GM12878 (cell line): ENCODE measurements at regions not wholly inside any gene's neighbourhood (a gene's known extent, or its start where the extent isn't known, plus 50 kb on each side); places are given as distances from the start of the nearest gene placed in this dataset.

ENCODE experiments used
- ATAC-seq: fragments of 200-7000 bp; cut with Tn5 transposase; 3 replicates; pipeline ENCODE4 v1.9.1; 2020; ENCODE audit warnings: mild to moderate bottlenecking, moderate library complexity
- BruUV-seq: library from RNA; stranded (reverse); fragments of 400-500 nt; replicated peaks from 2 replicates; lab custom pipeline; 2021; lab: Mats Ljungman, UMichigan
- CTCF ChIA-PET: fragments of 300-600 bp; sonication (Branson Sonifier 250); formaldehyde crosslinking; extraction: SDS; loops from one replicate; lab custom pipeline; 2021; ENCODE audit warnings: inconsistent platforms; lab: Yijun Ruan, JAX
- POLR2A ChIA-PET: fragments of 350-600 bp; formaldehyde crosslinking; extraction: SDS; loops from one replicate; lab custom pipeline; 2021; ENCODE audit warnings: inconsistent platforms; lab: Charles Lee
- RAD21 ChIA-PET: fragments of 300-600 bp; sonication (Branson Sonifier 250); formaldehyde crosslinking; loops from one replicate; lab custom pipeline; 2023; ENCODE audit warnings: antibody characterized with exemption; ENCODE audit not compliant: unreplicated experiment; lab: Charles Lee
- SMC1A ChIA-PET: fragments of 300-600 bp; sonication (Branson Sonifier 250); formaldehyde crosslinking; loops from one replicate; lab custom pipeline; 2023; ENCODE audit not compliant: unreplicated experiment, uncharacterized antibody; lab: Charles Lee
- DNase-seq: peaks from one replicate; pipeline ENCODE4 v3.0.0-alpha.2; 2011; ENCODE audit warnings: low read depth, low spot score
- FAIRE-seq: peaks from 3 replicates; lab custom pipeline; 2011; peaks lifted over from hg19 to GRCh38; lab: Jason Lieb, UNC
- H2AFZ ChIP-seq: 2 replicates; pipeline ENCODE4 v1.6.0; 2011; ENCODE audit warnings: low read depth, low read length, control low read depth; ENCODE audit not compliant: control insufficient read depth
- H3K27ac ChIP-seq: 2 replicates; pipeline ENCODE4 v1.5.1; 2011; ENCODE audit warnings: control low read depth; ENCODE audit not compliant: control insufficient read depth, insufficient read depth
- H3K27me3 ChIP-seq, 2 experiments: replicated peaks in 1 of 2; 2 replicates each; pipeline versions ENCODE4 v1.6.0 to v1.6.1; 2011; ENCODE audit warnings: low read length in 1 of 2; ENCODE audit not compliant: control insufficient read depth in 2 of 2, insufficient read depth in 2 of 2
- H3K36me3 ChIP-seq, 2 experiments: 2 replicates each; pipeline ENCODE4 v1.5.1; 2011; ENCODE audit warnings: low read length in 1 of 2; ENCODE audit not compliant: control insufficient read depth in 2 of 2, insufficient read depth in 2 of 2
- H3K4me1 ChIP-seq: 2 replicates; pipeline ENCODE4 v1.6.1; 2011; ENCODE audit warnings: mild to moderate bottlenecking, low read length, moderate library complexity, mixed read lengths; ENCODE audit not compliant: control insufficient read depth, insufficient read depth
- H3K4me2 ChIP-seq: 2 replicates; pipeline ENCODE4 v1.6.0; 2011; ENCODE audit warnings: control low read depth; ENCODE audit not compliant: control insufficient read depth, insufficient read depth
- H3K4me3 ChIP-seq: fragments of 200-600 bp; sonication (generic); 2 replicates; pipeline ENCODE4 v1.5.1; 2016
- H3K79me2 ChIP-seq: 2 replicates; pipeline ENCODE4 v1.6.0; 2011; ENCODE audit warnings: low read length; ENCODE audit not compliant: control insufficient read depth, insufficient read depth
- H3K9ac ChIP-seq: 2 replicates; pipeline ENCODE4 v1.8.0; 2011; ENCODE audit warnings: low read length, control low read depth, mixed read lengths; ENCODE audit not compliant: control insufficient read depth, insufficient read depth
- H3K9me3 ChIP-seq: replicated peaks from 3 replicates; pipeline ENCODE4 v1.5.1; 2011; ENCODE audit warnings: mild to moderate bottlenecking, low read length; ENCODE audit not compliant: control insufficient read depth, insufficient read depth
- H4K20me1 ChIP-seq: 2 replicates; pipeline ENCODE4 v1.6.0; 2011; ENCODE audit not compliant: control insufficient read depth, insufficient read depth
- BCL11A ChIP-seq: IDR thresholded peaks from 2 replicates; pipeline ENCODE4 v1.6.1; 2011; ENCODE audit warnings: low read depth, low read length
- CBX5 ChIP-seq: sonication (generic); IDR thresholded peaks from 2 replicates; pipeline ENCODE4 v1.6.1; 2016; ENCODE audit warnings: low read depth, moderate library complexity, mild to moderate bottlenecking, inconsistent platforms
- CEBPB ChIP-seq, 2 experiments: fragments of 150-350 bp in 1 of 2; IDR thresholded peaks; 2 replicates each; pipeline ENCODE4 v1.6.1; 2012 to 2014; ENCODE audit warnings: low read depth in 2 of 2, low read length in 2 of 2, borderline replicate concordance in 1 of 2, inconsistent platforms in 1 of 2
- CHD1 ChIP-seq: IDR thresholded peaks from 2 replicates; pipeline ENCODE4 v1.6.1; 2012; ENCODE audit warnings: low read depth, low read length, improper control_type of control experiment
- FOXM1 ChIP-seq: IDR thresholded peaks from 2 replicates; pipeline ENCODE4 v1.6.1; 2012; ENCODE audit warnings: low read depth, mild to moderate bottlenecking, inconsistent platforms, low read length, moderate library complexity
- JUNB ChIP-seq: IDR thresholded peaks from 2 replicates; pipeline ENCODE4 v1.6.1; 2016; ENCODE audit warnings: antibody characterized with exemption, mild to moderate bottlenecking
- MYB ChIP-seq: fragments of 150-350 bp; IDR thresholded peaks from 2 replicates; pipeline ENCODE4 v1.6.1; 2014; ENCODE audit warnings: mild to moderate bottlenecking, low read depth, low read length, borderline replicate concordance
- NR2F1 ChIP-seq: fragments of 450-650 bp; conservative IDR thresholded peaks from 2 replicates; pipeline ENCODE4 v1.6.1; 2017; ENCODE audit warnings: mild to moderate bottlenecking
- RELB ChIP-seq: fragments of 450-650 bp; IDR thresholded peaks from 2 replicates; pipeline ENCODE4 v1.6.1; 2017; ENCODE audit warnings: low read depth, mild to moderate bottlenecking, moderate library complexity
- SMAD5 ChIP-seq: IDR thresholded peaks from 2 replicates; pipeline ENCODE4 v1.6.1; 2016; ENCODE audit warnings: antibody characterized with exemption, low read depth
- SMARCA5 ChIP-seq: fragments of 450-650 bp; IDR thresholded peaks from 2 replicates; pipeline ENCODE4 v1.6.1; 2017; ENCODE audit warnings: mild to moderate bottlenecking
- SP1 ChIP-seq: IDR thresholded peaks from one replicate; pipeline ENCODE4 v1.6.1; 2011; ENCODE audit warnings: low read depth, low read length
- STAT1 ChIP-seq: fragments of 450-650 bp; conservative IDR thresholded peaks from 2 replicates; pipeline ENCODE4 v1.6.1; 2014; ENCODE audit warnings: antibody characterized with exemption, mild to moderate bottlenecking
- TAF1 ChIP-seq: IDR thresholded peaks from 2 replicates; pipeline ENCODE4 v1.6.1; 2011; ENCODE audit warnings: mild to moderate bottlenecking, low read depth, low read length, borderline replicate concordance
- ZBTB11 ChIP-seq: fragments of 450-650 bp; formaldehyde crosslinking; IDR thresholded peaks from 2 replicates; pipeline ENCODE4 v1.5.0; 2022; ENCODE audit warnings: mild to moderate bottlenecking, missing genetic modification characterization
- ZBTB40 ChIP-seq: fragments of 450-650 bp; IDR thresholded peaks from 2 replicates; pipeline ENCODE4 v1.6.1; 2016; ENCODE audit warnings: mild to moderate bottlenecking, moderate library complexity, borderline replicate concordance
- WGBS: methylation state at CpG from one replicate; pipeline ENCODE4 v1.1.6; 2016; ENCODE audit warnings: low lambda C conversion rate; ENCODE audit not compliant: insufficient replicate concordance, insufficient coverage; ENCODE audit errors: missing lambda C conversion rate; 5-methylcytosine and 5-hydroxymethylcytosine counted together
- in situ Hi-C: fragments of 300-500 bp; cut with MboI; formaldehyde crosslinking; loops from 9 replicates; pipeline ENCODE4 v1.14.3; 2018; ENCODE audit warnings: mixed read lengths
- intact Hi-C: fragments of 100-400 bp; cut with micrococcal nuclease; formaldehyde crosslinking; loops from one replicate; pipeline ENCODE4 v1.14.2; 2022; ENCODE audit not compliant: unreplicated experiment

- TF ChIP-seq STAT1 = no peak
- no peak for TF ChIP-seq ZBTB11
- TF ChIP-seq MYB = no peak
Measured at GRCh38 chr2:78175645-78176044, 653.5 kb upstream of the LRRTM4 start (continued).

- BruUV-seq = no TSS peak
- Histone ChIP-seq H3K4me1 (no peaks in the 10 kb centered on the region), H3K4me3 (no peak overlapping the region), H3K9ac (no peak overlapping the region), H4K20me1 (no peaks in the 10 kb centered on the region), H3K36me3 (no peaks in the 10 kb centered on the region), H3K9me3 (no peaks in the 10 kb centered on the region), H3K4me2 (no peak overlapping the region), H3K79me2 (no peaks in the 10 kb centered on the region), H3K27ac (no peak overlapping the region), H3K27me3 (no peaks in the 10 kb centered on the region), H2AFZ (no peak overlapping the region)
- 8% methylated on average over 2 of the region's 2 CpGs for WGBS
- SMC1A ChIA-PET = no interaction called here
- intact Hi-C loops = no loop called here
- in situ Hi-C loops = no loop called here
- CTCF ChIA-PET = no interaction called here
- ATAC-seq (peak; percentile 34; the same call in 2 of the 3 replicates), DNase-seq (no peak), FAIRE-seq (no peak)
- RAD21 ChIA-PET = no interaction called here
- POLR2A ChIA-PET = no interaction called here
- TF ChIP-seq SP1 = no peak
- TF ChIP-seq JUNB = no peak
- no peak for TF ChIP-seq SMAD5
- no peak for TF ChIP-seq CBX5
- no peak for TF ChIP-seq CHD1
- TF ChIP-seq BCL11A = no peak
- TF ChIP-seq FOXM1 = no peak
- TF ChIP-seq SMARCA5 = no peak
- TF ChIP-seq RELB = no peak
- no peak for TF ChIP-seq CEBPB (IDR thresholded peaks at IDR 0.05; ENCODE audit: borderline replicate concordance in 1 of 2, low read depth in 2 of 2, low read length in 2 of 2)
- no peak for TF ChIP-seq NR2F1
- no peak for TF ChIP-seq ZBTB40
- no peak for TF ChIP-seq TAF1
Measured at GRCh38 chr2:78201064-78201575, 678.9 kb upstream of the LRRTM4 start.
